Activated B cell treated with CpG ODN at 0.5 μM for 24 hours (primary cell): ENCODE measurements at regions not wholly inside any gene's neighbourhood (a gene's known extent, or its start where the extent isn't known, plus 50 kb on each side); places are given as distances from the start of the nearest gene placed in this dataset.

Experiments
- ATAC-seq: fragments of 200-7000 bp; cut with Tn5 transposase; one replicate; pipeline ENCODE4 v1.10.0; 2021; ENCODE audit warnings: low read depth, mild to moderate bottlenecking, moderate library complexity
- CTCF ChIA-PET: fragments of 350-600 bp; sonication (Branson Sonifier 250); formaldehyde crosslinking; loops from one replicate; lab custom pipeline; 2021; ENCODE audit warnings: antibody characterized with exemption; lab: Charles Lee
- POLR2A ChIA-PET: fragments of 350-600 bp; sonication (Branson Sonifier 250); formaldehyde crosslinking; loops from one replicate; lab custom pipeline; 2021; ENCODE audit warnings: antibody characterized with exemption; lab: Charles Lee
- DNase-seq: peaks from one replicate; pipeline ENCODE4 v3.0.0; 2022
- H3K27ac Mint-ChIP-seq: one replicate; pipeline ENCODE4 v1.8.0; 2020; ENCODE audit warnings: mixed read lengths
- H3K27me3 Mint-ChIP-seq: one replicate; pipeline ENCODE4 v1.8.0; 2021; ENCODE audit warnings: mixed read lengths
- H3K36me3 Mint-ChIP-seq: one replicate; pipeline ENCODE4 v1.8.0; 2021; ENCODE audit warnings: low read depth, mixed read lengths
- H3K4me1 Mint-ChIP-seq: one replicate; pipeline ENCODE4 v1.8.0; 2021; ENCODE audit warnings: mixed read lengths
- H3K4me3 Mint-ChIP-seq: one replicate; pipeline ENCODE4 v1.8.0; 2020; ENCODE audit warnings: mild to moderate bottlenecking, mixed read lengths
- H3K9me3 Mint-ChIP-seq: one replicate; pipeline ENCODE4 v1.8.0; 2020; ENCODE audit warnings: mixed read lengths
- intact Hi-C: fragments of 100-400 bp; cut with micrococcal nuclease; formaldehyde crosslinking; loops from one replicate; pipeline ENCODE4 v1.15.1; 2024
- TF ChIP-seq, protein P1 (sequence below): fragments of 200-600 bp; IDR thresholded peaks from one replicate; pipeline ENCODE4 v1.8.0; 2022; ENCODE audit warnings: antibody characterized with exemption, mild to moderate bottlenecking

DNA sequence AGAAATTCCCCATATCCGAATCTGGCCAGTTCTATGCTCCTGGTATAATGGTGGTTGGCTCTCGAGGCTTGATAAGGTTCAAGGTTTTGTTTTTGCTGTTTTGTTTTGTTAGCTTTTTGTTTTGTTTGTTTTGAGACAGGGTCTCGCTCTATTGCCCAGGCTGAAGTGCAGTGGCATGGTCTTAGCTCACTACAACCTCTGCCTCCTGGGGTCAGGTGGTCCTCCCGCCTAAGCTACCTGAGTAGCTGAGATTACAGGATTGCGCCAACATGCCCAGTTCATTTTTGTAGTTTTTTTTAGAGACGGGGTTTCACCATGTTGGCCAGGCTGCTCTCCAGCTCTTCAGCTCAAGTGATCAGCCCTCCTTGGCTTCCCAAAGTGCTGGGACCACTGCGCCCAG lies 109.1 kb upstream of the ERRFI1 start:
- Mint-ChIP-seq H3K4me1 (no peaks in the 10 kb centered on the region), H3K4me3 (no peak overlapping the region), H3K27ac (no peak overlapping the region), H3K36me3 (no peaks in the 10 kb centered on the region), H3K27me3 (peaks cover 31% of the 10 kb centered on the region), H3K9me3 (no peaks in the 10 kb centered on the region)
- DNase-seq, result no peak
- intact Hi-C loops, result no loop called here
- no peak for ATAC-seq
- ChIA-PET CTCF (no interaction called here), POLR2A (no interaction called here)
- TF ChIP-seq, protein P1, sequence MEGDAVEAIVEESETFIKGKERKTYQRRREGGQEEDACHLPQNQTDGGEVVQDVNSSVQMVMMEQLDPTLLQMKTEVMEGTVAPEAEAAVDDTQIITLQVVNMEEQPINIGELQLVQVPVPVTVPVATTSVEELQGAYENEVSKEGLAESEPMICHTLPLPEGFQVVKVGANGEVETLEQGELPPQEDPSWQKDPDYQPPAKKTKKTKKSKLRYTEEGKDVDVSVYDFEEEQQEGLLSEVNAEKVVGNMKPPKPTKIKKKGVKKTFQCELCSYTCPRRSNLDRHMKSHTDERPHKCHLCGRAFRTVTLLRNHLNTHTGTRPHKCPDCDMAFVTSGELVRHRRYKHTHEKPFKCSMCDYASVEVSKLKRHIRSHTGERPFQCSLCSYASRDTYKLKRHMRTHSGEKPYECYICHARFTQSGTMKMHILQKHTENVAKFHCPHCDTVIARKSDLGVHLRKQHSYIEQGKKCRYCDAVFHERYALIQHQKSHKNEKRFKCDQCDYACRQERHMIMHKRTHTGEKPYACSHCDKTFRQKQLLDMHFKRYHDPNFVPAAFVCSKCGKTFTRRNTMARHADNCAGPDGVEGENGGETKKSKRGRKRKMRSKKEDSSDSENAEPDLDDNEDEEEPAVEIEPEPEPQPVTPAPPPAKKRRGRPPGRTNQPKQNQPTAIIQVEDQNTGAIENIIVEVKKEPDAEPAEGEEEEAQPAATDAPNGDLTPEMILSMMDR, result no peak

DNA sequence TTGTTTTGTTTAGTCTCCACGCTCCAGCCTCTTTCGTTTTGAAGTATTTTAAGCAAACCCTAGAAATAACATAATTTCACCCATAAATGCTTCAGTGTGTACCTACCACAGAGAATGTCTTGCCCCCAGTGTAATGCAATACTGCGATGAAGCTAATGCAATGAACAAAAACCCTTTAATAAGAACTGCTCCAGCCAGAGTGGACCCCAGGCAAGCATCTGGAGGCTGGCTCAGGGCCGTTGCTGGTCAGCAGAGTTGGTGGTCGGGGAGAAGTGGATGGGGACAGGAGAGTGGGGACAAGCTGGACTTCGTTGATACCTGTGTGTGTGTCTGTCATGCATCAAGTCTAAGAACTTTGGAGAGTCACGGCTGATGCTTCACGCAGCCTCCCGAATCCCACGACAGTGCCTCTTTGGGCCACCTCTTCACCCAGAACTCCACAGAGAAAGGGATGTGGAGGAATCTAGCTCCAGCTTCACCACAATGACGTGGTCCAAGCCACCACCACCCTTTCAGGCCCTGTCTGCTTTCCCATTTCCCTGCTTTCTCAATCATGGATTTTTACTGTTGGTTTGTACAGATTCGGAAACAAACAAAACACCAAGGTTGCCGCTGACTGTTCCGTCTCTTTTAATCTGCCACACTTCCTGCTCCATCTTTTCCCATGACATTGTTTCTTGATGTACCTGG lies 108.6 kb upstream of the ERRFI1 start:
- CTCF ChIA-PET, result no interaction called here

DNA sequence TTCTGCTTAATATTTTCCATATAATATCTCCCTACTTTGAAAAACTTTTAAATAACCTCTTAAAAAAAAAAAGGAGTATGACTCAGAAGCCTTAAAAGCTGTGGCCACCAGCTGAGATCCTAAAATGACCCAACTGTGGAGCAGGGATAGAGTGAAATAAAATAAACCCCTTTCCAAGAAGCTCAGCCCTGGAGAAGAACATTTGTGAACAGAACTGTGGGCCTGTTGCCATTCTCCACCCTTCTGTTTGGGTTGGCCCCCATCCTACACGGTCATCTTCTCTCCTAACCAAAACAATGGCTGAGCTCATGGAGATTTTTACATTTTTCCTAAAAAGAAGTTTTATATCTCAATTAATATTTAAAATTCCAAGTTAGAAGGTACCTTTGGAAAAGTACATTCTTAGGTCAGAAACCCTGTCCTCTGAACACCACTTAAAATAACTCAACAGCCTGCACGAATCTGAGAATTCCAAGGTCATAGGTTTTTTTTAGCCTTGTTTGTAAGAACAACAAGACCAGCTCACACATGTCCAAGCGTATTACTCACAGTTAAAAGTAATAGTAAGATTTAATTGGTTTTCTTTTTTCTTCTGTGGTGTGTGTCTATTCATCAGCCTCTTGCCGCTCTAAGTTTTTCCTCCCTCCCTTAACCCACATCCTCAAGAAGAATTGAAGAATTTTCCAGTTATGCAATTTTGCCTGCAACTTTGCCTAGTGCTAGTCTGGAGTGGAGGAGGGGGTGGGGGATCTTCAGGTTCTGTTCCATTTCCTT lies 107.7 kb upstream of the ERRFI1 start:
- DNase-seq, result no peak
- ChIA-PET POLR2A (interaction anchor here (0.6 kb wide), 1 partner anchor 29 kb away, joined by 3 read pairs; no protein-coding TSS in a partner anchor), CTCF (no interaction called here)
- Mint-ChIP-seq H3K27me3 (peaks cover 30% of the 10 kb centered on the region), H3K4me3 (no peak overlapping the region), H3K36me3 (no peaks in the 10 kb centered on the region), H3K27ac (no peak overlapping the region), H3K9me3 (no peaks in the 10 kb centered on the region), H3K4me1 (no peaks in the 10 kb centered on the region)
- intact Hi-C loops, result no loop called here
- TF ChIP-seq, protein P1, result no peak
- no peak for ATAC-seq

More for the DNA sequence above, 108.6 kb upstream of the ERRFI1 start:
- POLR2A ChIA-PET, result interaction anchor here (0.6 kb wide), 1 partner anchor 30 kb away, joined by 3 read pairs; no protein-coding TSS in a partner anchor
- TF ChIP-seq, protein P1, result no peak
- ATAC-seq (no peak), DNase-seq (no peak)
- Mint-ChIP-seq H3K27me3 (peaks cover 29% of the 10 kb centered on the region), H3K4me1 (no peaks in the 10 kb centered on the region), H3K4me3 (no peak overlapping the region), H3K9me3 (no peaks in the 10 kb centered on the region), H3K36me3 (no peaks in the 10 kb centered on the region), H3K27ac (no peak overlapping the region)
- intact Hi-C loops, result no loop called here

DNA sequence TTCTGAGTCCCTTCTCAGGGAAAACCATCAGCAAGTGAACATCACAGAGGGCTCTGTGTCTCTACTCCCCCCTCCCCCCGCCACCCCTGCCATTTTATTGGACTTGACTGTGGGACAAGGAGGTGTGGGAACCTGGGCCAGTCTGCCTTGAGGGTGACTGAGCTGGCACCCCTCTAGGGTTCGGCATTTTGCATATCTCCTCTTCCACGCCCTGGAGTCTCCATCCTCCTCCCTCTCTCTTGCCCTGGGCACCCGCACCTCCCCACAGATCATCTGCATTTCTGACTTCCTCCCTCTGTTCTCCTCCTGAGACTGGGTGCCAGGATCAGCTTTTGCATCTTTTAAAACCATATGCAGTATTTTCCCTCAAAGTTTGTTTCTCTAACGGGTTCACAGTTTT lies 107.1 kb upstream of the ERRFI1 start:
- ATAC-seq (no peak), DNase-seq (no peak)
- Mint-ChIP-seq H3K9me3 (no peaks in the 10 kb centered on the region), H3K27me3 (peaks cover 28% of the 10 kb centered on the region), H3K36me3 (no peaks in the 10 kb centered on the region), H3K4me1 (no peaks in the 10 kb centered on the region), H3K4me3 (no peak overlapping the region), H3K27ac (no peak overlapping the region)
- CTCF ChIA-PET, result no interaction called here
- intact Hi-C loops, result no loop called here
- TF ChIP-seq, protein P1, result no peak
- POLR2A ChIA-PET, result no interaction called here

DNA sequence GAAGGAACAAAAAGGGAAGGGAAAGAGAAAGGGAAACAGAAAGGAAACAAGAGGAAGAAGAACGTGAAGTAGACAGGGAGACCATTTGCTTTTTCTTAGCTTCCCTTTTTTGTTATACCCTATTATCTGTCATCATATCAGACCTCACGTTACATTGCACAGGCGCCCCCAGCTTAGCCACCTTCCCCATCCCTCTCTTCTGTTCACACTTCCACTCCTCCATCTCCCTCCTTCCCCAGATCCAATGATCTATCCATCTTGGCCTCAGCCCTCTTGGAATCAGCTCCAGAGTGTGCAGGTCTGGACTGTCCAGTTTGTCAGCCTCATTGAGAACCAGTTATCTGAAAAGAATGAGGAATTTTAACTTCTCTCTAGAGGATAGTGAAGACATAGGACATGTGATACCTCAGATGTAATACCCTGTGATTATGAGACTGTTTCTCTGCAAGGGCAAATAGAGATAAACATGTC lies 101.1 kb upstream of the ERRFI1 start:
- no peak for ATAC-seq
- H3K4me3 Mint-ChIP-seq, result no peak overlapping the region
- intact Hi-C loops, result no loop called here
- peaks cover 7% of the 10 kb centered on the region for H3K9me3 Mint-ChIP-seq
- TF ChIP-seq, protein P1, result no peak
- peaks cover 6% of the 10 kb centered on the region for H3K27me3 Mint-ChIP-seq
- peaks cover 5% of the 10 kb centered on the region for H3K4me1 Mint-ChIP-seq
- no peak for DNase-seq
- no peaks in the 10 kb centered on the region for H3K36me3 Mint-ChIP-seq
- ChIA-PET POLR2A (no interaction called here), CTCF (no interaction called here)
- H3K27ac Mint-ChIP-seq, result no peak overlapping the region
